ENCODE measurements at regions not wholly inside any gene's neighbourhood (a gene's known extent, or its start where the extent isn't known, plus 50 kb on each side); places are given as distances from the start of the nearest gene placed in this dataset.
"Not testable (repeated sequence)": the region's sequence is repeated elsewhere in the genome, so short reads cannot be mapped to it uniquely, and the experiment has no call there.

- DNase-seq: not testable (repeated sequence)
Measured at GRCh38 chr3:177339220-177339703, 142.0 kb upstream of the TBL1XR1 start.

DNA sequence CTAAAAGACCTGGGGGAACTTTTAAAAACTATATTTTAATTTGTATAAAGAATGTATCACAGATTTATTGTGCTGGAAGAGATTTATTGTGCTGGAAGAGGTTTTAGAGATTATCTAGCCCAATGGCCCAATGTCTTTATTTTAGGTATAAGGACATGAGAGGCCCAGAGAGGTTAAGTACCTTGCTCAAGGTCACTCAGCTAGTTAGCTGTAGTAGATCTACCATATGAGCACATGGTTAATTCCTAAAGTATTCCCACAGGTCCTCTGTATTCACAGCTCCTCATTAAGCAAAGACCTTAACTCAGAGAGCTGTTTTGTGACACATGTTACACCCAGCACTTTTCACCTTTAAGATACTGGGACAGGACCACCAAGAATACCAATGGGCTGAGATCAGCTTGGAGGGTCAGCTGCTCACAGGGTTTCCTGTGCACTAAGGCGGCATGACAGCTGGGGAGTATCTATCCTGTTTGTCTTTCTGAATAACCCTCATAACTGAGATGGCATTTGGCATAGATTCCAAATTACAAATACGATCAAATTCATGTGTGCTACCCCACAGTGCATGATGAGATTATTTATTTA, 143.1 kb upstream of the TBL1XR1 start:
- DNase-seq: no peak

GRCh38 chr3:177341736-177342419, 144.6 kb upstream of the TBL1XR1 start:
- DNase-seq: no peak

GRCh38 chr3:177343122-177343625, 145.9 kb upstream of the TBL1XR1 start:
- DNase-seq: no peak

DNA sequence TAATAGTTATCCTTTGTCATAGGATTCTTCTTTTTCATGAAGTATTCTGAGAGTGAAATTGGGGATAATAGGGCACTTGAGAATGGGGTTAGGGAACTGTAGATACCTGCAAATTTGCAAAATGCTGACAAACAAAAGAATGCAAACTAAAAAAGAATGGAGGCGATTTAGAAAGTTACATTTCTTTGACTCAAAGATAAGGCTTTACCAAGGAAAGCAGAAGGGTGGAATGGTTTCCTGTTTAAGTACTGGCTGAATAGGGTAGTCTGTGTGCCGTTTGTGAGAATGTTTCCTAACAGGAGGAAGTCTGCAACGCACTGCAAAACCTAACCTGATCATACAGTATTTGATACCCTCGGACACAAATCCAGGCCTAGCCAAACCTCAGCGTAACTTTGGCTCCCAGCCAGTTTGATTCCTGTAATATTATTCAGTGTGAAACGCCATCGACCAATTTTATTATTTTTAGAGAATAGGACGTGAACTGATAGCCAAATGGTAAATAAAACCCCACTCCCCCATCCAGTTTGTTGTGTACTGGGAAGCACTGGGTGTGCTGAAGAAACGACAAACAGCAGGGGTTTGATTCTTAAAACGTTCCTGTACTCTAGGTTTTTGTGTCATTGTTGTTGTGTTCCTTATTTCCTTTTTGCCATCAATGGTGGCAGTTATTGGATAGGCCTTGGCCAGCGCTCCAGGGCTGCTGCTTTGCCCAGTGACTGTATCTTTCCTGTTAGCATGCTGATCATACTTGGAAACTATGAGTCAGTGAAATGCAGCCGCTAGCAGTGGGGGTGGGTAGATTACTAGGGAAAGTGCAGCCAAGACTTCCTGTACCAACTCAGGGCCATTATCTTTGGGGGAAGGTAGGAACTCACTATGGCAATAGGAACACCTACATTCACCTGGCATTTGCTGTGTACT, 148.0 kb upstream of the TBL1XR1 start:
- DNase-seq: peak; percentile 42

DNA sequence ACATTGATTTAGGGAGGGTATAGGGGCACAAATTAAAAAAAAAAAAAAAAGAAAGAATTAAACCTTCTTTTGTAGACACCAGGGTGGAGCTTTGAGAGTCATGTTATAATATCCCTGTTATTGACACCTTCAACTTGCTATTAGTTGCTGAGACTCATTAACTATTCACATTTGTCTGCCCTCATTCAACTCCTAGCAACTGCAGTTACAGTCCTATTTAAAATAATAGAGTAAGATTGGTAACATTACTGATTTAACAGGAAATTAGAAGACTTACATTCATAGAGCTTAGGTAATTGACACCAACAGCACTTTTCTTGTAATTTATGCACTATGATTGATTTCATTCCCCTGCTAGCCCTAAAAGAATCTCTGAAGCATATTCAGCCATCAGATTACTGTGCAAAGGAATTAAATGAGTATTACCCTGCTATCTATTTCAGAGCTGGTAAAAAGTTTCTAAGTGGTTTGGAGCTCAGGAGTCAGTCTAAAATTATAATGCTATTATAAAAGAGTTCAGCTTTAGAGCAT, 148.8 kb upstream of the TBL1XR1 start:
- DNase-seq: no peak

DNA sequence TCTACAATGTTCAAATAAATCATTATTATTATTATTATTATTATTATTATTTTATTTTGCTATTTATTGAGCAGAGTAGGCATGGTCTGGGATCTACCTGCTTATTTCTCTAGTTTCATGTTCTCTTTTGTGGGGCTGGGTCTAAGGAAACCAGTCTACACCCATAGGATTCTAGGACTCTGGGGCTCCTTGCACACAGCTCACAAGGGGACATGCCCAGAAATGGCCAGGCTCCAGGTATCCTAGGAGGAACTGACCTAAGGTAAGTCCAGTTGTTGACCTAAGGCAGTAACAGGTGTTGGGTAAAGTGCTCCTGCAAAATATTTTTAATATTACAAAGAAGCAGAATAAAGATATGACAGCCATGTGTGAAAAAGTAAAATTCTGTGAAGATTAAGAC, 149.6 kb upstream of the TBL1XR1 start:
- no peak for DNase-seq

- DNase-seq: no peak
Measured at GRCh38 chr3:177347611-177348010, 150.3 kb upstream of the TBL1XR1 start.

- no peak for DNase-seq
Measured at GRCh38 chr3:177348974-177349373, 151.7 kb upstream of the TBL1XR1 start.

DNA sequence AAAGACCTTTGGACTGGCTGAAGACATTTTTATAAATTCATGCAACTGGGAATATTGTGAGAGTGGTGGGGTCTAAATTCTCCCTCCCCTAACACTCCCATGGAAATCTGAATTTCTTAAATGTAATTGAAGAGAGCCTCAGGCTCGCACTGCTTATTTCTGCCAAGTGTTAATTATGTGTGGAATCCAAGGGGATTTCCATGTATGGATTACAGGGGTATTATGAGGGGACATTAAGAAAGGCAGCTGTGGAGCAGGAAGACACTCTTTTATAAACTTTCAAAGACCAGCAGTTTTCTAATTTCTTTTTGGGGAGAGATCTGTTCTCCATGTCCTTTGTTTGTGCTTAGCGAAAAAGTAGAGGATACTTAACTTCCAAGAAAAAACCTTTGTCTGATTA, 152.1 kb upstream of the TBL1XR1 start:
- no peak for DNase-seq

- DNase-seq: no peak
Measured at GRCh38 chr3:177350121-177350520, 152.8 kb upstream of the TBL1XR1 start.

- DNase-seq: no peak
Measured at GRCh38 chr3:177351206-177351605, 153.9 kb upstream of the TBL1XR1 start.

DNA sequence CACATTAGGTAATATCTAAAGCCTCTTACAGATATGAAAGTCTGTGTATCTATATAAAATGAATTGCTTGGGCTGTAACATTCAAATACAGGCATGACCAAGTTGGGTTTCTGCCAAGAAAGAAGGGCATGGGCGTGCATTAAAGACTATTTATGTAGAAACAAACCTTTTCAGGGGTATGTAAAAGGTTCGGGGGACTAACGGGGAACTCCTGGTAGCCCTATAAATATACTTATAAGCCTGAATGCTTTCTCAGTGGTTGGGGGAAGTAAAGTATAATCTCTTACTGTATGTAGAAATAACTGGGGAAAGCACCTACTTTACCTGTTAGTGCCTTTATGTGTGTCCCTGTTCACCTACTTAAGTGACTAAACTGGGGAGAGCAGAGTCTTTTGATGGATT, 154.5 kb upstream of the TBL1XR1 start:
- no peak for DNase-seq

GRCh38 chr3:177352424-177352823, 155.1 kb upstream of the TBL1XR1 start:
- no peak for DNase-seq

DNA sequence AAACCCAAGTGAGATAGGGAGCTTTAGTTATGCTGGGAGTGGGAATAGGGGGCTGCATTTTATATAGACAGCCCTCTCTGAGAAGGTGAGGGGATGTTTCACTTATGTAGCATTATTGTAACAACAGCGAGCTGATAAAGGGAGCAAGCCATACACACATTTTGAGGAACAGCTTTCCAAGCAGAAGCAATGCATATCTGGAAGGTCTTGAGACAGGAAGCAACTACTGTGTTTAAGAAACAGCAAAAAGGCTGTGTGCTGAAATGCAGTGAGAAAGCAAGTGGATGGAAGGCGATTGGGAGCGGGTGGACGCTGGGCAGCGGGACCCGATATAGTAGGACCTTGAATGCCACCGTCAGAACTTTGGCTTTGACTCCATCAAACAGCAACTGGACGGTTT, 155.9 kb upstream of the TBL1XR1 start:
- no peak for DNase-seq

- not testable (repeated sequence) for DNase-seq
Measured at GRCh38 chr3:177353879-177354278, 156.6 kb upstream of the TBL1XR1 start.

DNA sequence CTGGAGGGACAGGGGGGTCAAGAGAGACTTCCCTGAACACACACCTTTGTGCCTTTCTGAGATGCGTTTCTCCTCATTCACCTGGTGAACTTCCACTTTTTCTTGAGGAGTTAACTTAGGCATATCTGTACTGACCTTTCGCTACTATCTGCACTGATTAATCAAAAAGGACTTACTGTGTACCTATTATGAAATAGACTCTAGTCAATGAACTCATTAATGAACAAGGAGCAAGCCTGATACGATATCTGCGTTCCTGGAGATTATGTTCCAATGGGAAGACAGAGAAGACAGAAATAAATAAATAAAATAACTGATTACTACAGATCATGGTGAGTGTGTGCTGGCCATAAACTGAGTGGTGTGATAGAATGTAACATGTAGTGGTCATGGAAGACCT, 157.2 kb upstream of the TBL1XR1 start:
- DNase-seq: no peak

- DNase-seq: no peak
Measured at GRCh38 chr3:177356113-177356512, 158.8 kb upstream of the TBL1XR1 start.

- DNase-seq: no peak
Measured at GRCh38 chr3:177356952-177357351, 159.7 kb upstream of the TBL1XR1 start.

- DNase-seq: no peak
Measured at GRCh38 chr3:177357352-177358090, 160.2 kb upstream of the TBL1XR1 start.

DNA sequence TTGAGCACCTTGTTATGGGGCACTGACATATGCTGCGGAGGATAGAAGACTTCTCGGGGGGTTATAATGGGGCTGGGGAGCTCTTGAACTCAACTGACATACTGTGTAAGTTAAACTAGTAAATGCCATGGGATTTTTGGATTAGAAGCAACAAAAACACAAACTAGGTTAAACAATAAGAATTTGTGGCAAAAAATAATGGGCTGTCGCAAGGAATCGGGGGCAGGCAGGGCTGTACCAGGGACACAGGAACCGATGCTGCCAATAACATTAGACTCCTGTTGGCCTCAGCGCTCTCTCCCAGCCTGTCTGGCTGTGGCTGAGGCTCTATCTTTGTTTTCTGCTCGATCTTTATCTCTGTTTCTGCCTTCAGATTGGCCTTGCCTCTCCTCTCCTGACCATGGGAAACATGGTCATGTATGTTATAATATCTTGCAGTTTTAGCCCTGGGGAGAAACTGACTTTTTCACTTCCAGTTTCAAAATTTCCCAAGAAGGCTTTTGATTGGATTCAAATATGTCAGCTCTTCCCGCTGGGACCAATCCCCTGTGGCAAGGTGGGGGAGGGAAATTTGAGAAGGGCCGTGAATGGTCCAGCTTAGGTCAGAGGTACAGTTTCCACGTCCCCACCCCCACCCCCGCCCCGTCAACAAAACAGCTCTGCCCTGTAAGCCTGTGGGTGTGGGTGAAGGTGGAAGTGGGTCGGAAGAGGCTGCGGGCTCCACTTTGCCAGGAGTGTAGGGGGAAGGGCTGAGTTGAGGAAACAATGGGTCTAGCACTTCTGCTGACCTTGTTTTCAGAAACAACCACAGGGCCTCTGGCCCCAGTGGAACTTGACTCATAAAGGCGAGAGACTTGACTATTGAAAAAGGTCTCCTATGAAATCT, 161.1 kb upstream of the TBL1XR1 start:
- peak; percentile 31 for DNase-seq
